Neural crest cell (in vitro differentiated cells): ENCODE measurements at regions not wholly inside any gene's neighbourhood (a gene's known extent, or its start where the extent isn't known, plus 50 kb on each side); places are given as distances from the start of the nearest gene placed in this dataset.

Experiments used
- DNase-seq: peaks from one replicate; pipeline ENCODE4 v3.0.0; 2021; ENCODE audit warnings: low read depth, mixed read lengths, low spot score
- H3K27ac Mint-ChIP-seq: one replicate; pipeline ENCODE4 v1.8.0; 2021; ENCODE audit warnings: mild to moderate bottlenecking, mixed read lengths; ENCODE audit not compliant: unreplicated experiment
- H3K27me3 Mint-ChIP-seq: 2 replicates; pipeline ENCODE4 v1.8.0; 2021; ENCODE audit warnings: low read depth, mild to moderate bottlenecking, mixed read lengths
- H3K36me3 Mint-ChIP-seq: 2 replicates; pipeline ENCODE4 v1.8.0; 2021; ENCODE audit warnings: low read depth, mild to moderate bottlenecking, mixed read lengths
- H3K4me1 Mint-ChIP-seq: 2 replicates; pipeline ENCODE4 v1.8.0; 2021; ENCODE audit warnings: mixed read lengths
- H3K4me3 Mint-ChIP-seq: one replicate; pipeline ENCODE4 v1.8.0; 2021; ENCODE audit warnings: mild to moderate bottlenecking, mixed read lengths
- H3K9me3 Mint-ChIP-seq: 2 replicates; pipeline ENCODE4 v1.8.0; 2021; ENCODE audit warnings: mixed read lengths
- TF ChIP-seq, protein P1 (sequence below): fragments of 200-600 bp; sonication (generic); conservative IDR thresholded peaks from 2 replicates; pipeline ENCODE4 v1.5.0; 2021; ENCODE audit warnings: antibody characterized with exemption, mild to moderate bottlenecking

DNA sequence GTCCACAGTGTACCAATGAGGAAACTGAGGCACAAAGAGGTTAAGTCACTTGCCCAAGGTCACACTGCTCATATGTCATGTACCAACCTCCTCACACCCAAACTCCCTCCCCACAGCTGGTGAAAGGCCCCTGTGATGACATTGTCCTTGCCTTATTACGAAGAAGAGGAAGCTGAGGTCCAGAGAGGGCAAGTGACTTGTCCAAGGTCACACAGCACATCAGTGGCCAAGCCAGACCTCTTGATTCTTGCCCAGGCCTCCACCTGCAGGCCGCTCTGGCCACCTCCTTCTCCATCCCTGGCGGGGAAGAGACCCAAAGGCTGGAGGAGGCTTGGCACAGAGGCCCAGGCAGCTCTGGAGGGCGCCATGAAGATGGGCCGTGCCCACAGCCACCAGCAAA lies 492.4 kb downstream of the PTPRU start:
- TF ChIP-seq, protein P1, sequence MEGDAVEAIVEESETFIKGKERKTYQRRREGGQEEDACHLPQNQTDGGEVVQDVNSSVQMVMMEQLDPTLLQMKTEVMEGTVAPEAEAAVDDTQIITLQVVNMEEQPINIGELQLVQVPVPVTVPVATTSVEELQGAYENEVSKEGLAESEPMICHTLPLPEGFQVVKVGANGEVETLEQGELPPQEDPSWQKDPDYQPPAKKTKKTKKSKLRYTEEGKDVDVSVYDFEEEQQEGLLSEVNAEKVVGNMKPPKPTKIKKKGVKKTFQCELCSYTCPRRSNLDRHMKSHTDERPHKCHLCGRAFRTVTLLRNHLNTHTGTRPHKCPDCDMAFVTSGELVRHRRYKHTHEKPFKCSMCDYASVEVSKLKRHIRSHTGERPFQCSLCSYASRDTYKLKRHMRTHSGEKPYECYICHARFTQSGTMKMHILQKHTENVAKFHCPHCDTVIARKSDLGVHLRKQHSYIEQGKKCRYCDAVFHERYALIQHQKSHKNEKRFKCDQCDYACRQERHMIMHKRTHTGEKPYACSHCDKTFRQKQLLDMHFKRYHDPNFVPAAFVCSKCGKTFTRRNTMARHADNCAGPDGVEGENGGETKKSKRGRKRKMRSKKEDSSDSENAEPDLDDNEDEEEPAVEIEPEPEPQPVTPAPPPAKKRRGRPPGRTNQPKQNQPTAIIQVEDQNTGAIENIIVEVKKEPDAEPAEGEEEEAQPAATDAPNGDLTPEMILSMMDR = no peak
- H3K4me1 Mint-ChIP-seq = no peaks in the 10 kb centered on the region
- H3K27me3 Mint-ChIP-seq = peaks cover 21% of the 10 kb centered on the region
- no peak overlapping the region for H3K27ac Mint-ChIP-seq
- no peak overlapping the region for H3K4me3 Mint-ChIP-seq
- H3K9me3 Mint-ChIP-seq = no peaks in the 10 kb centered on the region
- no peaks in the 10 kb centered on the region for H3K36me3 Mint-ChIP-seq
- DNase-seq = no peak

DNA sequence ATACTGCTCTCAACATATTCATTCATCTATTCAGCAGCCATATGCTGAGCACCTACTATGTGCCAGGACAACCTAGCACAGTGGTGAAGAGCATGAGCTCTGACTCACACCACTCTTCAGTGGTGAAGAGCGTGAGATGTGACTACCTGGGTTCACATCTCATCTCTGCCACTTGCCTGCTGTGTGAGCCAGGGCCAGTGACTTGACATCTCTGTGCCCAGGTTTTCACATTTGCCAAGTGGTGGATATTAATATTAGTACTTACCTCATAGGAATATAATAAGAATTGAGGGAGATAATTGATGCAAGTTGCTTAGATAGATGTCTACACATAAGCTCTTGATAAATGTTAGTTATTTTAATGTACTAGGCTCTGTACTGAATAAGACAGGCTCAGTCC lies 488.9 kb downstream of the PTPRU start:
- H3K4me1 Mint-ChIP-seq = no peaks in the 10 kb centered on the region
- H3K4me3 Mint-ChIP-seq = no peak overlapping the region

DNA sequence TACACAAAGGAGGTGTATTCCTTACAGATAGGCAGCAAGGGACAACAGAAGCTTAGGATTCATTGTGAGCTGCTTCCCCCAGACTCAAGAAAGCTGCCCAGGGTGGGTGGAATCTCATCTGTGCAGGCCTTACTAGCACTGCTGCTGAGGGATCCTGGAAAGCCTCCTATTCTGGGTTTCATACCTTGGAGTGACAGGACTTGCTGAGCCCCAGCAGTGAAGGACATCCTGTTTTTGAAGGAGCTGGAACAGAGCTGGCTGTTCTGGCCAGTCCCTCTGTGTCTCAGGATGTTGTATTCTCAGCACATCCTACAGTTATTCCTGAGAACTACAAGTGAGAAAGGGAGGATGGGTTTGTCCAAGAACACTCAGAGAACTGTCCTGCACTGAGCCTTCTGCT lies 486.3 kb downstream of the PTPRU start:
- DNase-seq = no peak
- no peaks in the 10 kb centered on the region for H3K36me3 Mint-ChIP-seq
- no peaks in the 10 kb centered on the region for H3K4me1 Mint-ChIP-seq
- peaks cover 23% of the 10 kb centered on the region for H3K27me3 Mint-ChIP-seq
- H3K27ac Mint-ChIP-seq = no peak overlapping the region
- H3K4me3 Mint-ChIP-seq = no peak overlapping the region
- H3K9me3 Mint-ChIP-seq = peaks cover 5% of the 10 kb centered on the region
- TF ChIP-seq, protein P1 = no peak

More for the DNA sequence above, 488.9 kb downstream of the PTPRU start:
- Mint-ChIP-seq H3K9me3 (peaks cover 2% of the 10 kb centered on the region), H3K36me3 (no peaks in the 10 kb centered on the region), H3K27me3 (peaks cover 11% of the 10 kb centered on the region), H3K27ac (no peak overlapping the region)
- TF ChIP-seq, protein P1 = no peak
- no peak for DNase-seq

DNA sequence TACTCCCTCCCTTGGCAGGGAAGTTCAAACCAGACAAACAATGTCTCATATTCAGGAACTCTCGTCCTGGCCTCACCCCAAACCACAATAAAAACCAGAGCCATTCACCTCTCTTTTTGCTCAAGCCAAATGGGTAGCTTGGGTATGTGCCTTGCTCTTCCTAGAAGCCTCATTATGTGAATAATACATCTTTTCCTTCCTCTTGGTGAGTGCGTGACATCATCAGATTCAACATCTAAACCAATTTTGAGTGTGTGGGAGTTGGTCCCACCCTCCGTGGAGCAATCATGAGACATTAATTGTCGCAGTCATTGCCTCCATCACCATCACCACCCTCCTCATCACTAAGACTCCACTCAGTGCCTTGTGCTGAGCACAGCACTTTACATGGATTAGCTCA lies 482.9 kb downstream of the PTPRU start:
- H3K27me3 Mint-ChIP-seq = peaks cover 31% of the 10 kb centered on the region
- H3K9me3 Mint-ChIP-seq = peaks cover 5% of the 10 kb centered on the region
- no peak for DNase-seq
- no peaks in the 10 kb centered on the region for H3K4me1 Mint-ChIP-seq
- H3K36me3 Mint-ChIP-seq = no peaks in the 10 kb centered on the region
- no peak overlapping the region for H3K4me3 Mint-ChIP-seq
- TF ChIP-seq, protein P1 = no peak
- no peak overlapping the region for H3K27ac Mint-ChIP-seq

DNA sequence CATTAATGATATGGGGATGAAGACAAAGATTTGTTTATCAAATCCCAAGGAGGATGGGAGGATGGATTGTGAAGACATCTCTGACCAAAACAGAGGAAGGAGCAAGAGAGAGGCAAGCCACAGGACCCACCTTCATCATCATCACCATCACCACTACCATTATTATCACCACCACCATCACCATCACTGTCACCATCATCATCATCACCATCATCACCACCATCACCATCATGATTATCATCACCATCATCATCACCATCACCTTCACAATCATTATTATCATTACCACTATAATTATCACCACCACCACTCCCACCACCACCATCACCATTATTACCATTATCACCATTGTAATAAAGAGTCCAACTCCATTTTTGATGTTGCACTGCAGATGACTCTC lies 482.5 kb downstream of the PTPRU start:
- Mint-ChIP-seq H3K4me3 (no peak overlapping the region), H3K27ac (no peak overlapping the region), H3K36me3 (no peaks in the 10 kb centered on the region), H3K27me3 (peaks cover 31% of the 10 kb centered on the region), H3K4me1 (no peaks in the 10 kb centered on the region), H3K9me3 (peaks cover 5% of the 10 kb centered on the region)
- no peak for DNase-seq
- TF ChIP-seq, protein P1 = no peak

DNA sequence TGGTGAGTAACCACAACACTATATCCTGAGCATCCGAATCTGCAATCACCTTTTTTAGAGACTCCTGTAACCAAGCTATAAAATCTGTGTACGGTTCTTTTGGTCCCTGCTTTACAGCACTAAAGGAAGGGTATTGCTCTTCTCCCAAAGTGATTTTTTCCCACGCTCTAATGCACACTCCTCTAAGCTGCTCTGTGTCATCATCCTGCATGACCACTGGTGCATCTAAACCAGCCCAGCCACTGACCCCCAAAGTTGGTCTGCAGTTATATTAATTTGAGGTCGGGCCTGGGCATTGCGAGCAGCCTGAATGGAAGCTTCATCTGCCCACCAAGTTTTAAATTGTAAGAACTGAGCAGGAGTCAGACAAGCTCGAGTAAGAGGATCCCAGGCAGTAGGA lies 480.0 kb downstream of the PTPRU start:
- H3K27me3 Mint-ChIP-seq = peaks cover 27% of the 10 kb centered on the region
- H3K4me3 Mint-ChIP-seq = no peak overlapping the region
- H3K9me3 Mint-ChIP-seq = peaks cover 3% of the 10 kb centered on the region
- TF ChIP-seq, protein P1 = no peak
- no peak overlapping the region for H3K27ac Mint-ChIP-seq
- H3K36me3 Mint-ChIP-seq = no peaks in the 10 kb centered on the region
- H3K4me1 Mint-ChIP-seq = peaks cover 10% of the 10 kb centered on the region
- DNase-seq = no peak
